IMR-90 (cell line): ENCODE measurements at regions not wholly inside any gene's neighbourhood (a gene's known extent, or its start where the extent isn't known, plus 50 kb on each side); places are given as distances from the start of the nearest gene placed in this dataset.

Source experiments
- ATAC-seq: fragments of 200-7000 bp; cut with Tn5 transposase; 2 replicates; pipeline ENCODE4 v1.9.1; 2020; ENCODE audit warnings: low read depth, mild to moderate bottlenecking, moderate library complexity
- BruUV-seq: library from RNA; stranded (reverse); fragments of 400-500 nt; replicated peaks from 2 replicates; lab custom pipeline; 2021; lab: Mats Ljungman, UMichigan
- CTCF ChIA-PET: fragments of 300-600 bp; formaldehyde crosslinking; extraction: SDS; loops from one replicate; lab custom pipeline; 2021; ENCODE audit warnings: antibody characterized with exemption; lab: Yijun Ruan, JAX
- POLR2A ChIA-PET: fragments of 300-600 bp; sonication (Branson Sonifier 250); formaldehyde crosslinking; loops from one replicate; lab custom pipeline; 2022; ENCODE audit warnings: antibody characterized with exemption; ENCODE audit not compliant: unreplicated experiment; lab: Charles Lee
- DNase-seq: peaks from one replicate; pipeline ENCODE4 v3.0.0; 2013
- H2AFZ ChIP-seq: replicated peaks from 2 replicates; pipeline ENCODE3; 2013; ENCODE audit warnings: low read length, mild to moderate bottlenecking; ENCODE audit not compliant: poor library complexity
- H2AK5ac ChIP-seq: 2 replicates; pipeline ENCODE4 v1.6.1; 2013; ENCODE audit warnings: low read depth, low read length, inconsistent platforms
- H2AK9ac ChIP-seq: replicated peaks from 2 replicates; pipeline ENCODE3; 2013; ENCODE audit warnings: mild to moderate bottlenecking, low read depth, low read length, moderate library complexity; ENCODE audit not compliant: poor library complexity
- H2BK120ac ChIP-seq: 2 replicates; pipeline ENCODE4 v1.6.1; 2013; ENCODE audit warnings: low read depth, low read length, inconsistent platforms
- H2BK15ac ChIP-seq: 3 replicates; pipeline ENCODE4 v1.6.1; 2013; ENCODE audit warnings: low read depth, low read length, inconsistent platforms
- H2BK20ac ChIP-seq: 2 replicates; pipeline ENCODE4 v1.6.1; 2013; ENCODE audit warnings: low read depth, mild to moderate bottlenecking, inconsistent platforms, low read length, moderate library complexity
- H2BK5ac ChIP-seq: 2 replicates; pipeline ENCODE4 v1.6.1; 2013; ENCODE audit warnings: mild to moderate bottlenecking, low read depth, low read length, inconsistent platforms; ENCODE audit not compliant: poor library complexity, severe bottlenecking
- H3K14ac ChIP-seq: replicated peaks from 2 replicates; pipeline ENCODE4 v1.6.1; 2013; ENCODE audit warnings: low read depth, low read length, inconsistent platforms
- H3K18ac ChIP-seq: 2 replicates; pipeline ENCODE4 v1.6.1; 2013; ENCODE audit warnings: low read depth, low read length, control low read depth
- H3K23ac ChIP-seq: 2 replicates; pipeline ENCODE4 v1.6.1; 2013; ENCODE audit warnings: low read depth, low read length, inconsistent platforms
- H3K27ac ChIP-seq: 2 replicates; pipeline ENCODE4 v1.5.1; 2013; ENCODE audit warnings: mild to moderate bottlenecking, control low read depth, low read length; ENCODE audit not compliant: insufficient read depth
- H3K27me3 ChIP-seq: 2 replicates; pipeline ENCODE4 v1.6.1; 2013; ENCODE audit warnings: low read length; ENCODE audit not compliant: control insufficient read depth, insufficient read depth
- H3K36me3 ChIP-seq: 2 replicates; pipeline ENCODE4 v1.6.1; 2013; ENCODE audit warnings: low read length, mixed read lengths; ENCODE audit not compliant: control insufficient read depth, insufficient read depth
- H3K4ac ChIP-seq: 2 replicates; pipeline ENCODE4 v1.6.1; 2013; ENCODE audit warnings: low read depth, low read length, inconsistent platforms
- H3K4me1 ChIP-seq: 2 replicates; pipeline ENCODE4 v1.6.1; 2013; ENCODE audit warnings: low read length, mixed read lengths; ENCODE audit not compliant: control insufficient read depth, insufficient read depth
- H3K4me2 ChIP-seq: 2 replicates; pipeline ENCODE4 v1.6.1; 2013; ENCODE audit warnings: low read depth, mild to moderate bottlenecking, control low read depth, low read length, moderate library complexity
- H3K4me3 ChIP-seq: 2 replicates; pipeline ENCODE4 v1.5.1; 2013; ENCODE audit warnings: low read depth, mild to moderate bottlenecking, control low read depth, low read length, moderate library complexity; ENCODE audit not compliant: insufficient read depth
- H3K56ac ChIP-seq: 2 replicates; pipeline ENCODE4 v1.6.1; 2013; ENCODE audit warnings: low read length, inconsistent platforms; ENCODE audit not compliant: insufficient read depth; ENCODE audit errors: extremely low read depth
- H3K79me1 ChIP-seq, 2 experiments: 2 replicates each; pipeline ENCODE4 v1.6.1; 2013; ENCODE audit warnings: low read length in 2 of 2, inconsistent platforms in 1 of 2, low read depth in 1 of 2
- H3K9ac ChIP-seq: 2 replicates; pipeline ENCODE4 v1.6.1; 2013; ENCODE audit warnings: low read depth, low read length, control low read depth
- H3K9me1 ChIP-seq: 2 replicates; pipeline ENCODE4 v1.6.1; 2013; ENCODE audit warnings: low read length, inconsistent platforms; ENCODE audit not compliant: insufficient read depth
- H3K9me3 ChIP-seq: 2 replicates; pipeline ENCODE4 v1.6.1; 2013; ENCODE audit warnings: low read length; ENCODE audit not compliant: control insufficient read depth, insufficient read depth
- H4K20me1 ChIP-seq: 2 replicates; pipeline ENCODE4 v1.6.1; 2013; ENCODE audit warnings: low read length, inconsistent platforms; ENCODE audit not compliant: insufficient read depth
- H4K5ac ChIP-seq: 2 replicates; pipeline ENCODE4 v1.6.1; 2013; ENCODE audit warnings: mild to moderate bottlenecking, low read depth, low read length, control low read depth
- H4K8ac ChIP-seq, 2 experiments: 2 replicates each; pipeline ENCODE4 v1.6.1; 2013; ENCODE audit warnings: low read depth in 2 of 2, low read length in 2 of 2, control low read depth in 1 of 2, inconsistent platforms in 1 of 2
- H4K91ac ChIP-seq: 2 replicates; pipeline ENCODE4 v1.6.1; 2013; ENCODE audit warnings: low read depth, low read length, inconsistent platforms; ENCODE audit not compliant: insufficient read depth
- BHLHE40 ChIP-seq: fragments of 150-350 bp; IDR thresholded peaks from 2 replicates; pipeline ENCODE4 v1.6.1; 2016; ENCODE audit warnings: mild to moderate bottlenecking, low read depth, low read length
- CEBPB ChIP-seq: IDR thresholded peaks from 2 replicates; pipeline ENCODE4 v1.6.1; 2012; ENCODE audit warnings: low read depth, low read length, improper control_type of control experiment
- CHD1 ChIP-seq: IDR thresholded peaks from 2 replicates; pipeline ENCODE4 v1.6.1; 2012; ENCODE audit warnings: low read depth, low read length, improper control_type of control experiment
- CTCF ChIP-seq: conservative IDR thresholded peaks from 2 replicates; pipeline ENCODE4 v1.5.1; 2012; ENCODE audit warnings: mild to moderate bottlenecking, low read depth, low read length, improper control_type of control experiment
- ELK1 ChIP-seq: fragments of 150-350 bp; IDR thresholded peaks from 2 replicates; pipeline ENCODE4 v1.6.1; 2016; ENCODE audit warnings: low read depth, mild to moderate bottlenecking, low read length, moderate library complexity, borderline replicate concordance
- FOS ChIP-seq: fragments of 150-350 bp; IDR thresholded peaks from 2 replicates; pipeline ENCODE4 v1.6.1; 2016; ENCODE audit warnings: low read depth, low read length
- MAFK ChIP-seq: IDR thresholded peaks from 2 replicates; pipeline ENCODE4 v1.6.1; 2012; ENCODE audit warnings: low read depth, low read length, improper control_type of control experiment
- MAZ ChIP-seq: IDR thresholded peaks from 2 replicates; pipeline ENCODE4 v1.6.1; 2012; ENCODE audit warnings: low read depth, mild to moderate bottlenecking, low read length, improper control_type of control experiment, moderate library complexity, borderline replicate concordance
- MXI1 ChIP-seq: IDR thresholded peaks from 2 replicates; pipeline ENCODE4 v1.6.1; 2012; ENCODE audit warnings: low read depth, mild to moderate bottlenecking, low read length, moderate library complexity, borderline replicate concordance
- NFE2L2 ChIP-seq: fragments of 150-350 bp; IDR thresholded peaks from 2 replicates; pipeline ENCODE4 v1.6.1; 2016; ENCODE audit warnings: low read depth, mild to moderate bottlenecking, low read length
- POLR2A ChIP-seq: IDR thresholded peaks from 2 replicates; pipeline ENCODE4 v1.6.1; 2012; ENCODE audit warnings: mild to moderate bottlenecking, low read depth, low read length
- RAD21 ChIP-seq: IDR thresholded peaks from 2 replicates; pipeline ENCODE4 v1.6.1; 2012; ENCODE audit warnings: low read length, improper control_type of control experiment
- RCOR1 ChIP-seq: IDR thresholded peaks from 2 replicates; pipeline ENCODE4 v1.6.1; 2012; ENCODE audit warnings: mild to moderate bottlenecking, low read length, improper control_type of control experiment; ENCODE audit not compliant: insufficient replicate concordance
- RFX5 ChIP-seq: IDR thresholded peaks from 2 replicates; pipeline ENCODE4 v1.8.0; 2012; ENCODE audit warnings: low read depth, mild to moderate bottlenecking, low read length, moderate library complexity
- SMC3 ChIP-seq: fragments of 150-350 bp; IDR thresholded peaks from 2 replicates; pipeline ENCODE4 v1.6.1; 2016; ENCODE audit warnings: low read depth, mild to moderate bottlenecking, antibody characterized with exemption, low read length, moderate library complexity
- USF2 ChIP-seq: fragments of 150-350 bp; IDR thresholded peaks from 2 replicates; pipeline ENCODE4 v1.6.1; 2017; ENCODE audit warnings: mild to moderate bottlenecking, antibody characterized with exemption, low read length, low read depth
- WGBS, 2 experiments: methylation state at CpG; one replicate each; pipeline versions ENCODE4 v1.1.5 to v1.1.7; 2013; ENCODE audit warnings: missing lambda C conversion rate in 2 of 2; ENCODE audit not compliant: insufficient read length in 1 of 2; ENCODE audit errors: extremely low coverage in 2 of 2; 5-methylcytosine and 5-hydroxymethylcytosine counted together
- dilution Hi-C: fragments of 300-500 bp; cut with HindIII; formaldehyde crosslinking; loops from one replicate; pipeline ENCODE4 v1.14.3; 2018; ENCODE audit warnings: low sequenced_read_pairs; ENCODE audit not compliant: unreplicated experiment
- in situ Hi-C: fragments of 300-500 bp; cut with MboI; formaldehyde crosslinking; loops from 3 replicates; pipeline ENCODE4 v1.14.3; 2019; ENCODE audit warnings: low sequenced_read_pairs, inconsistent platforms, mixed read lengths
- intact Hi-C: fragments of 100-400 bp; cut with micrococcal nuclease; formaldehyde crosslinking; loops from 2 replicates; pipeline ENCODE4 v1.10.0; 2022

GRCh38 chr18:37676276-37676675 is 110.7 kb upstream of the CELF4 start:
- Histone ChIP-seq H3K4me2 (no peak overlapping the region), H3K4me1 (no peaks in the 10 kb centered on the region), H3K23ac (no peak overlapping the region), H3K36me3 (no peaks in the 10 kb centered on the region), H2BK5ac (no peak overlapping the region), H4K5ac (no peak overlapping the region), H2BK120ac (no peak overlapping the region), H4K20me1 (no peaks in the 10 kb centered on the region), H3K27me3 (no peaks in the 10 kb centered on the region), H3K9ac (no peak overlapping the region), H2AFZ (no peak overlapping the region), H3K9me1 (no peaks in the 10 kb centered on the region), H4K91ac (no peak overlapping the region), H3K4me3 (no peak overlapping the region), H3K79me1 (no peaks in the 10 kb centered on the region), H3K27ac (no peak overlapping the region), H2AK9ac (no peak overlapping the region), H3K9me3 (peaks cover 20% of the 10 kb centered on the region), H4K8ac (no peak overlapping the region), H2BK15ac (no peak overlapping the region), H3K56ac (no peak overlapping the region), H3K18ac (no peak overlapping the region), H2BK20ac (no peak overlapping the region), H3K14ac (no peak overlapping the region), H3K4ac (no peak overlapping the region), H2AK5ac (no peak overlapping the region)
- DNase-seq (no peak), ATAC-seq (no peak)
- BruUV-seq = no TSS peak
- intact Hi-C loops (no loop called here), dilution Hi-C loops (no loop called here), in situ Hi-C loops (no loop called here)
- WGBS, 2 experiments = no CpG with 5 or more reads among the region's 1 CpG
- POLR2A ChIA-PET = no interaction called here
- CTCF ChIA-PET = no interaction called here
- no peak for TF ChIP-seq ELK1
- no peak for TF ChIP-seq NFE2L2
- no peak for TF ChIP-seq SMC3
- no peak for TF ChIP-seq BHLHE40
- TF ChIP-seq RAD21 = no peak
- TF ChIP-seq CHD1 = no peak
- no peak for TF ChIP-seq MXI1
- no peak for TF ChIP-seq RFX5
- no peak for TF ChIP-seq USF2
- TF ChIP-seq FOS = no peak
- TF ChIP-seq MAFK = no peak
- no peak for TF ChIP-seq MAZ
- TF ChIP-seq CEBPB = no peak
- TF ChIP-seq POLR2A = no peak
- no peak for TF ChIP-seq RCOR1
- TF ChIP-seq CTCF = no peak
